ENCODE measurements at regions not wholly inside any gene's neighbourhood (a gene's known extent, or its start where the extent isn't known, plus 50 kb on each side); places are given as distances from the start of the nearest gene placed in this dataset.

GRCh38 chr10:3523309-3524050, 261.5 kb downstream of the KLF6 start:
- TF ChIP-seq, protein P1, sequence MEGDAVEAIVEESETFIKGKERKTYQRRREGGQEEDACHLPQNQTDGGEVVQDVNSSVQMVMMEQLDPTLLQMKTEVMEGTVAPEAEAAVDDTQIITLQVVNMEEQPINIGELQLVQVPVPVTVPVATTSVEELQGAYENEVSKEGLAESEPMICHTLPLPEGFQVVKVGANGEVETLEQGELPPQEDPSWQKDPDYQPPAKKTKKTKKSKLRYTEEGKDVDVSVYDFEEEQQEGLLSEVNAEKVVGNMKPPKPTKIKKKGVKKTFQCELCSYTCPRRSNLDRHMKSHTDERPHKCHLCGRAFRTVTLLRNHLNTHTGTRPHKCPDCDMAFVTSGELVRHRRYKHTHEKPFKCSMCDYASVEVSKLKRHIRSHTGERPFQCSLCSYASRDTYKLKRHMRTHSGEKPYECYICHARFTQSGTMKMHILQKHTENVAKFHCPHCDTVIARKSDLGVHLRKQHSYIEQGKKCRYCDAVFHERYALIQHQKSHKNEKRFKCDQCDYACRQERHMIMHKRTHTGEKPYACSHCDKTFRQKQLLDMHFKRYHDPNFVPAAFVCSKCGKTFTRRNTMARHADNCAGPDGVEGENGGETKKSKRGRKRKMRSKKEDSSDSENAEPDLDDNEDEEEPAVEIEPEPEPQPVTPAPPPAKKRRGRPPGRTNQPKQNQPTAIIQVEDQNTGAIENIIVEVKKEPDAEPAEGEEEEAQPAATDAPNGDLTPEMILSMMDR (conservative IDR thresholded peaks at IDR 0.05; ENCODE audit: low read depth, low read length): no peak
- no peak for TF ChIP-seq EZH2 (IDR thresholded peaks at IDR 0.05; ENCODE audit: borderline replicate concordance, low read depth, low read length, poor library complexity, severe bottlenecking)

Measured in A673 (cell line).